ENCODE measurements at regions not wholly inside any gene's neighbourhood (a gene's known extent, or its start where the extent isn't known, plus 50 kb on each side); places are given as distances from the start of the nearest gene placed in this dataset.

DNA sequence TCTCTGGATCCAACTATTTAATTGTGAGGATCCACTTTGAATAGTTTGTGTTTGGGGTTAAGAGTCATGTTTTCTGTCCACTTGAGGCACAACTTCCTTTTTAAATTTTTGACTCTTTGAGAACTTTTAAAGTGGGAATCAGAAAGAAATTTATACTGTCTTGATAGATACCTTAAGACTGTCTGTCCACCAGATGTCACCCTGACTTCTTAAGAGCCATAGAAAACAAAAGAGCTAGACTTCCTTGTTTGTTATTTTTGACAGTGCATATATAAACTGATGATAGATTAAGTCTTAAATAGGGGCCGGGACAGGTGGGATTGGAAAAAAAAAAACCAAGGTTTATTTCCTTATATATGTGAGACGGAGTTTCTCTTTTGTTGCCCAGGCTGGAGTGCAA, 52.1 kb upstream of the WDR72 start:
- TF ChIP-seq, protein P1, sequence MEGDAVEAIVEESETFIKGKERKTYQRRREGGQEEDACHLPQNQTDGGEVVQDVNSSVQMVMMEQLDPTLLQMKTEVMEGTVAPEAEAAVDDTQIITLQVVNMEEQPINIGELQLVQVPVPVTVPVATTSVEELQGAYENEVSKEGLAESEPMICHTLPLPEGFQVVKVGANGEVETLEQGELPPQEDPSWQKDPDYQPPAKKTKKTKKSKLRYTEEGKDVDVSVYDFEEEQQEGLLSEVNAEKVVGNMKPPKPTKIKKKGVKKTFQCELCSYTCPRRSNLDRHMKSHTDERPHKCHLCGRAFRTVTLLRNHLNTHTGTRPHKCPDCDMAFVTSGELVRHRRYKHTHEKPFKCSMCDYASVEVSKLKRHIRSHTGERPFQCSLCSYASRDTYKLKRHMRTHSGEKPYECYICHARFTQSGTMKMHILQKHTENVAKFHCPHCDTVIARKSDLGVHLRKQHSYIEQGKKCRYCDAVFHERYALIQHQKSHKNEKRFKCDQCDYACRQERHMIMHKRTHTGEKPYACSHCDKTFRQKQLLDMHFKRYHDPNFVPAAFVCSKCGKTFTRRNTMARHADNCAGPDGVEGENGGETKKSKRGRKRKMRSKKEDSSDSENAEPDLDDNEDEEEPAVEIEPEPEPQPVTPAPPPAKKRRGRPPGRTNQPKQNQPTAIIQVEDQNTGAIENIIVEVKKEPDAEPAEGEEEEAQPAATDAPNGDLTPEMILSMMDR (IDR thresholded peaks at IDR 0.05): no peak
- TF ChIP-seq EZH2 (IDR thresholded peaks at IDR 0.05; ENCODE audit: borderline replicate concordance, insufficient read depth, low read depth, low read length, poor library complexity, severe bottlenecking): no peak
